GM12864 (cell line): ENCODE measurements at regions not wholly inside any gene's neighbourhood (a gene's known extent, or its start where the extent isn't known, plus 50 kb on each side); places are given as distances from the start of the nearest gene placed in this dataset.

ENCODE experiments used
- DNase-seq: peaks from one replicate; pipeline ENCODE4 v3.0.0-alpha.2; 2011; ENCODE audit warnings: low read depth
- H3K4me3 ChIP-seq: 2 replicates; pipeline ENCODE4 v1.5.1; 2011; ENCODE audit warnings: mild to moderate bottlenecking, low read depth, low read length, control low read depth
- TF ChIP-seq, protein P1 (sequence below): IDR thresholded peaks from 2 replicates; pipeline ENCODE4 v1.5.1; 2011; ENCODE audit warnings: low read depth, mild to moderate bottlenecking, moderate library complexity, low read length, control low read depth, inconsistent platforms; ENCODE audit errors: missing control alignments

DNA sequence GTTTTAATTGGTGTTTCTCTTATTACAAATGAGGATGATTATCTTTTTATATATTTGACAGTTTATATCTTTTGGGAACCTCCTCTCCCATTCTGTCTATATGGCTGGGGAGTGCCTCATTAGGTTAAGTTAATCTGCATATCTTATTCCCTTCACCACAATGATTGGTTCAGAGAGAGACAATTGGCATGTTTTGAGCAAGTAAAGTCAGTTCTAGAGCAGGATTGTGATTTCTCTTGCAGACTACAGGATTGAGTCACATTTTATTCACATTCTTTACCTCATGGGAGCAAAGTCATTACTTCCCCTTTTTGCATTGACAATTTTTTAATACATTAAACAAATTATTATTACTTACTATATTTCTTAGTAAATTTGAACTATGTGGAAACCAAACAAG is 345.6 kb downstream of the MDFIC start:
- no peak for DNase-seq
- no peak overlapping the region for H3K4me3 ChIP-seq
- TF ChIP-seq, protein P1, sequence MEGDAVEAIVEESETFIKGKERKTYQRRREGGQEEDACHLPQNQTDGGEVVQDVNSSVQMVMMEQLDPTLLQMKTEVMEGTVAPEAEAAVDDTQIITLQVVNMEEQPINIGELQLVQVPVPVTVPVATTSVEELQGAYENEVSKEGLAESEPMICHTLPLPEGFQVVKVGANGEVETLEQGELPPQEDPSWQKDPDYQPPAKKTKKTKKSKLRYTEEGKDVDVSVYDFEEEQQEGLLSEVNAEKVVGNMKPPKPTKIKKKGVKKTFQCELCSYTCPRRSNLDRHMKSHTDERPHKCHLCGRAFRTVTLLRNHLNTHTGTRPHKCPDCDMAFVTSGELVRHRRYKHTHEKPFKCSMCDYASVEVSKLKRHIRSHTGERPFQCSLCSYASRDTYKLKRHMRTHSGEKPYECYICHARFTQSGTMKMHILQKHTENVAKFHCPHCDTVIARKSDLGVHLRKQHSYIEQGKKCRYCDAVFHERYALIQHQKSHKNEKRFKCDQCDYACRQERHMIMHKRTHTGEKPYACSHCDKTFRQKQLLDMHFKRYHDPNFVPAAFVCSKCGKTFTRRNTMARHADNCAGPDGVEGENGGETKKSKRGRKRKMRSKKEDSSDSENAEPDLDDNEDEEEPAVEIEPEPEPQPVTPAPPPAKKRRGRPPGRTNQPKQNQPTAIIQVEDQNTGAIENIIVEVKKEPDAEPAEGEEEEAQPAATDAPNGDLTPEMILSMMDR, result no peak

DNA sequence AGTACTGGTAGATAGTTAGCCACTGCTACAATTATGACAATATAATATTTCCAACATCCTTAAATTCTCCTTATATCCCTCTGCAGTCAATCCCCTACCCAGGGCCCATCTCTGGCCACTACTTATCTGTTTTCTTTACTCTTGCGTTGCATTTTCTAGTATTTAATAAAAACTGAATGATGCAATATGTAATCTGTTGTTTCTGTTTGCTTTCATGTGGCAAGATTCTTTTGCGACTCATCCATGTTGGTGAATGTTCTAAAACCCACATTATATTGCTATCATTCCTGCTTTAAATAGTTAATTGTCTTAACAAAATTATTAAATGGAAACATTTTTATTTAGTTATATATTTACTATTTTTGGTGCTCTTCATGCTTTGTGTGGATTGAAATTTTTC is 338.5 kb downstream of the MDFIC start:
- DNase-seq, result no peak
- H3K4me3 ChIP-seq, result no peak overlapping the region
- TF ChIP-seq, protein P1, result no peak

DNA sequence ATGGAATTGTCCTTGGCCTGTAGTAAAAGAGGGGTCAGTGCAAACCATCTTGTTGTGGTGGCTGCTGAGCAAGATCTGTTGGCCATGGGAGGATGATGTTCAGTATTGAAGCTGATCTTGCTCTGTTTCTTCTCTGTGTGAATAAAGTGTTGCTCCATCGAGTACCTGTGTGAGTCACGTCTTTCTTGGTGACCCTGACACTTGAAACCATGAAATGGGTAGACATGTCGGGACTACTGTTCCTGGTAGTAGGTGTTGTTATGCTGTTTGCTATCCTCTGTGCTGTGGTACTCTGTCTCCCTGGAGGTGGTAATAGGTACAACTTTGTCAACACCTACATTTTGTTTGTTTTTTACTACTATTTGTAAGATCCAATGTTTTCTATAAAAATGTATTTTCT is 330.6 kb downstream of the MDFIC start:
- H3K4me3 ChIP-seq, result no peak overlapping the region
- DNase-seq, result no peak
- TF ChIP-seq, protein P1, result no peak

DNA sequence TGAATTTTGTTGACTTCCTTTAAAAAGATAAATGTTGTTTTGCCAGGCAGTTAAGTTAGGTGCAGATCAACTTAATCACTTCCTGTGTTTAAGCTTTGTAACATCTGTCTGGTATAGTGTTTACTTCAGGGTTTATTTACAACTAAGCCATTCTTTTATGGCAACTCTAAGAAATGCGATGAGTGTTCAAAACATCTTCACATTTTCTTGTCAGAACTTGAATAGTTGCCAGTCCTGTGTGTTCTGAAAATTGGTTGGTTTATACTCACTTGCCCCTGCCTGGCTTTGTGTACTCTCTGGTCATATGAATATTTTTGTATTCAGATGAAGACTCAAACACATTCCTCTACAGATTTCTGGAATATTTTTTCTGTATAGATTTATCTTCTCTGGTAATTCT is 327.2 kb downstream of the MDFIC start:
- TF ChIP-seq, protein P1, result no peak
- H3K4me3 ChIP-seq, result no peak overlapping the region
- no peak for DNase-seq

DNA sequence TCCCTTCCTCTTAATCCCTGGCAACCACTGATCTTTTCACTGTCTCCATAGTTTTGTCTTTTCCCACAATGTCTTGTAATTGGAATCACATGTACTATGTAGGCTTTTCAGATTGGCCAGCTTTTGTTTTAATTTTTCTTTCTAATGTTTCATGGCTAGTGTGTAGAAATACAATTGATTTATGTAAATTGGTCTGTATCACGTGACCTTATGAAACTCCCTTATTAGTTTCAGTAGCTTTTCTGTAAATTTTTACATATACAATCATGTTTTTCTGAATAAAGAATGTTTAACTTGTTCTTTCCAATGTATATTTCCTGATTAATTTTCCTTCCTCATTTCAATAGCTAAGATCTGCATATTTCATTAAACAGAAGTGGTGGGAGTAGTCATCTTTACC is 319.3 kb downstream of the MDFIC start:
- DNase-seq, result no peak
- TF ChIP-seq, protein P1, result no peak
- H3K4me3 ChIP-seq, result no peak overlapping the region

DNA sequence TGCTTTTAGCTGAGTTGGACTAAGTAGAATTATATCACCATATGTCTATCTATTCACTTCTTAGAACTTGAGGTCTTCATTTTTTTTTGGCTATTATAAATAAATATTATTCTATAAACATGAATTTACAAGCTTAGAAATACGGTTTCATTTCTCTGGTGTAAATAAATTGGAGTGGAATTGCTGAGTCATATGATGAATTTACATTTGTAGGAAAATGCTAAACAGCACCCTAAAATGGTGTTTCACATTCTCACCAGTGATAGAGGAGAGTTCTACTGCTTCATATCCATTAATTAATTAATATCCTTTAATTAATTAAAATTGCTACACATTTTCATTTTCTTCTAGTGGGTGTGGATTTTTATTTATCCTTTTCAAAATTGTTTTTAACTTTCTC is 318.3 kb downstream of the MDFIC start:
- no peak overlapping the region for H3K4me3 ChIP-seq
- DNase-seq, result no peak
- TF ChIP-seq, protein P1, result no peak

DNA sequence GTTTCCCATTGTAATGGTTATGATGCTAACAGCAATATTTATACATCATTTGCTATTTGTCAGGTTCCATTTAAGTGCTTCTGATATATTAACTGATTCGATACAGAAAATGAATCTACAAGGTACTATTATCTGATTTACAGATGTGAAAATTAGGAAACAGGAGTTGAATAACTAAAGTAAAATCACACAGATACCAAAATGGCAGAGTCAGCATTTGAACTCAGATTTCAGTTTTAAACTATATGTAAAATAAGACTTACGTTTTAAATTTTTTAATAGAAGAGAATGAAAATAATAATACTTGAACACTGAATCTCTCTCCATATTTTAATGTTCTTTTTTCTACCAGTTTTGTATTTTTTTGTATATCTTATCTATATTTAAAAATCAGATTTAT is 313.2 kb downstream of the MDFIC start:
- TF ChIP-seq, protein P1, result no peak
- no peak overlapping the region for H3K4me3 ChIP-seq
- no peak for DNase-seq
